Mammary epithelial cell (primary cell): ENCODE measurements at regions not wholly inside any gene's neighbourhood (a gene's known extent, or its start where the extent isn't known, plus 50 kb on each side); places are given as distances from the start of the nearest gene placed in this dataset.

Experiments
- EZH2 ChIP-seq: IDR thresholded peaks from 2 replicates; pipeline ENCODE4 v1.6.1; 2012; ENCODE audit warnings: low read length, inconsistent platforms, borderline replicate concordance
- TF ChIP-seq, protein P1 (sequence below), 2 donors: IDR thresholded peaks in 1 of 2; conservative IDR thresholded peaks in 1 of 2; 2 replicates each; pipeline ENCODE4 v1.5.1; 2011 to 2012; ENCODE audit warnings: inconsistent platforms in 2 of 2, low read length in 2 of 2, mild to moderate bottlenecking in 2 of 2, control low read depth in 1 of 2, low read depth in 1 of 2; ENCODE audit not compliant: insufficient read depth in 1 of 2; ENCODE audit errors: extremely low read depth in 1 of 2

DNA sequence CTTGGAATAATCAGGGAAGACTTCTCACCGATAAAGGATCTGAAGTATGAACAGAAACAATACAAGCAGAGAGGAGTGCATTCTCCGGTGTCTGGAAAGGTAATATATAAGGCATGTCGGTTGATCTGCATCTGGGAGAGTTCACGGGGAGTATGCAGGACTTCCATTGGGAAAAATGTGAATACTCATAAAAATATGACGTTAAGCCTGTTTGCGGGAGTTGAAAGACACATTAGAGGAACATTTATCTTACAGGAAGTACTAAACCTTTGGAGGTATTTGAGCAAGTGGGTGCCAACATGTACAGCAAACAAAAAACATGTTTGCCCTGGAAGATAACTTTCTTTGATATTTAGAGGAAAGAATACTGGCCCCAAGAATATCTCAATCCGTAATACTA lies 286.8 kb downstream of the SLITRK6 start:
- TF ChIP-seq, protein P1, sequence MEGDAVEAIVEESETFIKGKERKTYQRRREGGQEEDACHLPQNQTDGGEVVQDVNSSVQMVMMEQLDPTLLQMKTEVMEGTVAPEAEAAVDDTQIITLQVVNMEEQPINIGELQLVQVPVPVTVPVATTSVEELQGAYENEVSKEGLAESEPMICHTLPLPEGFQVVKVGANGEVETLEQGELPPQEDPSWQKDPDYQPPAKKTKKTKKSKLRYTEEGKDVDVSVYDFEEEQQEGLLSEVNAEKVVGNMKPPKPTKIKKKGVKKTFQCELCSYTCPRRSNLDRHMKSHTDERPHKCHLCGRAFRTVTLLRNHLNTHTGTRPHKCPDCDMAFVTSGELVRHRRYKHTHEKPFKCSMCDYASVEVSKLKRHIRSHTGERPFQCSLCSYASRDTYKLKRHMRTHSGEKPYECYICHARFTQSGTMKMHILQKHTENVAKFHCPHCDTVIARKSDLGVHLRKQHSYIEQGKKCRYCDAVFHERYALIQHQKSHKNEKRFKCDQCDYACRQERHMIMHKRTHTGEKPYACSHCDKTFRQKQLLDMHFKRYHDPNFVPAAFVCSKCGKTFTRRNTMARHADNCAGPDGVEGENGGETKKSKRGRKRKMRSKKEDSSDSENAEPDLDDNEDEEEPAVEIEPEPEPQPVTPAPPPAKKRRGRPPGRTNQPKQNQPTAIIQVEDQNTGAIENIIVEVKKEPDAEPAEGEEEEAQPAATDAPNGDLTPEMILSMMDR (conservative IDR thresholded peaks at IDR 0.05 in 1 of 2, IDR thresholded peaks at IDR 0.05 in 1 of 2; ENCODE audit: extremely low read depth in 1 of 2, insufficient read depth in 1 of 2, low read depth in 1 of 2, low read length in 2 of 2), result no peak
- TF ChIP-seq EZH2, result no peak
